Neural cell (in vitro differentiated cells): ENCODE measurements at regions not wholly inside any gene's neighbourhood (a gene's known extent, or its start where the extent isn't known, plus 50 kb on each side); places are given as distances from the start of the nearest gene placed in this dataset.

ENCODE experiments used
- EP300 ChIP-seq: fragments of 450-650 bp; conservative IDR thresholded peaks from 2 replicates; pipeline ENCODE4 v1.6.1; 2014; ENCODE audit warnings: antibody characterized with exemption, mild to moderate bottlenecking, moderate library complexity; ENCODE audit not compliant: poor library complexity, severe bottlenecking
- EZH2 ChIP-seq: fragments of 200-600, 300-800 bp; shearing (Covaris generic), sonication (generic); IDR thresholded peaks from 2 replicates; pipeline ENCODE4 v1.6.1; 2014; ENCODE audit warnings: antibody characterized with exemption, low read length, borderline replicate concordance, mild to moderate bottlenecking; ENCODE audit not compliant: insufficient read depth, poor library complexity, severe bottlenecking
- TF ChIP-seq, protein P1 (sequence below): fragments of 450-650 bp; IDR thresholded peaks from 2 replicates; pipeline ENCODE4 v1.5.1; 2014; ENCODE audit warnings: antibody characterized with exemption, mild to moderate bottlenecking, moderate library complexity; ENCODE audit not compliant: poor library complexity, severe bottlenecking

DNA sequence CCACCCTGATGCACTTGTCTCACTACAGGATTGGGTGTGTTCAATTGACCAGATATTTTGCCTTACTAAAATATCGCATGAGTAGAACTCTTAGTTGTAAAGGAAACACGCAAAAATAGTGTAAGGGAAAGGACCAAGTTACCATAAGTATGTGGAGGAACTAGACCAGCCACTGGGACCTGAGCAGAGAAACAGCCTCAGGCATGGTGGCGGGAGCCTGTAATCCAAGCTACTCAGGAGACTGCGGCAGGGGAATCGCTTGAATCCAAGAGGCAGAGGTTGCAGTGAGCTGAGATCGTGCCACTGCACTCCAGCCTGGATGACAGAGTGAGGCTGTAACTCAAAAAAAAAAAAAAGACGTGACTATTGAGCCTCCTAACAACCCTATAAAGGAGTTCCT, 117.9 kb upstream of the SPATA31C2 start:
- TF ChIP-seq, protein P1, sequence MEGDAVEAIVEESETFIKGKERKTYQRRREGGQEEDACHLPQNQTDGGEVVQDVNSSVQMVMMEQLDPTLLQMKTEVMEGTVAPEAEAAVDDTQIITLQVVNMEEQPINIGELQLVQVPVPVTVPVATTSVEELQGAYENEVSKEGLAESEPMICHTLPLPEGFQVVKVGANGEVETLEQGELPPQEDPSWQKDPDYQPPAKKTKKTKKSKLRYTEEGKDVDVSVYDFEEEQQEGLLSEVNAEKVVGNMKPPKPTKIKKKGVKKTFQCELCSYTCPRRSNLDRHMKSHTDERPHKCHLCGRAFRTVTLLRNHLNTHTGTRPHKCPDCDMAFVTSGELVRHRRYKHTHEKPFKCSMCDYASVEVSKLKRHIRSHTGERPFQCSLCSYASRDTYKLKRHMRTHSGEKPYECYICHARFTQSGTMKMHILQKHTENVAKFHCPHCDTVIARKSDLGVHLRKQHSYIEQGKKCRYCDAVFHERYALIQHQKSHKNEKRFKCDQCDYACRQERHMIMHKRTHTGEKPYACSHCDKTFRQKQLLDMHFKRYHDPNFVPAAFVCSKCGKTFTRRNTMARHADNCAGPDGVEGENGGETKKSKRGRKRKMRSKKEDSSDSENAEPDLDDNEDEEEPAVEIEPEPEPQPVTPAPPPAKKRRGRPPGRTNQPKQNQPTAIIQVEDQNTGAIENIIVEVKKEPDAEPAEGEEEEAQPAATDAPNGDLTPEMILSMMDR = no peak
- TF ChIP-seq EZH2 = no peak
- no peak for TF ChIP-seq EP300
